Breast epithelium (tissue), 4 donors: ENCODE measurements at regions not wholly inside any gene's neighbourhood (a gene's known extent, or its start where the extent isn't known, plus 50 kb on each side); places are given as distances from the start of the nearest gene placed in this dataset.

Experiments
- DNase-seq, 2 donors: peaks; one replicate each; pipeline ENCODE4 v3.0.0-alpha.2; 2019; ENCODE audit warnings: low spot score in 2 of 2
- H3K27ac ChIP-seq, 2 donors: fragments of 200-600 bp; sonication (generic) in 1 of 2; one replicate each; pipeline ENCODE4 v1.5.1; 2016 to 2019; ENCODE audit warnings: mild to moderate bottlenecking in 1 of 2
- H3K27me3 ChIP-seq, 2 donors: fragments of 200-600 bp; sonication (generic) in 1 of 2; one replicate each; pipeline versions ENCODE4 v1.5.1 to v1.6.0; 2017 to 2019; ENCODE audit warnings: control low read depth in 1 of 2, mild to moderate bottlenecking in 1 of 2
- H3K36me3 ChIP-seq: fragments of 200-600 bp; one replicate; pipeline ENCODE4 v1.5.1; 2019
- H3K4me1 ChIP-seq, 2 donors: fragments of 200-600 bp; sonication (generic); one replicate each; pipeline ENCODE4 v1.5.1; 2016 to 2019; ENCODE audit warnings: control low read depth in 1 of 2
- H3K4me3 ChIP-seq, 3 donors: fragments of 200-600 bp; sonication (generic); 1 replicate in 2 of 3; 2 replicates in 1 of 3; pipeline ENCODE4 v1.5.1; 2016 to 2019; ENCODE audit warnings: mild to moderate bottlenecking in 3 of 3, moderate library complexity in 2 of 3
- H3K9me3 ChIP-seq, 2 donors: fragments of 200-600 bp; sonication (generic) in 1 of 2; one replicate each; pipeline ENCODE4 v1.5.1; 2016 to 2019; ENCODE audit warnings: control low read depth in 1 of 2
- CTCF ChIP-seq, 3 donors: fragments of 450-650 bp; IDR thresholded peaks; one replicate each; pipeline ENCODE4 v1.5.1; 2016 to 2017; ENCODE audit warnings: antibody characterized with exemption in 3 of 3, mild to moderate bottlenecking in 3 of 3, moderate library complexity in 3 of 3
- POLR2A ChIP-seq: fragments of 450-650 bp; IDR thresholded peaks from one replicate; pipeline ENCODE4 v1.6.1; 2016; ENCODE audit warnings: antibody characterized with exemption, mild to moderate bottlenecking, moderate library complexity
- POLR2AphosphoS5 ChIP-seq, 3 donors: sonication (generic); formaldehyde crosslinking; IDR thresholded peaks; one replicate each; pipeline ENCODE4 v1.6.1; 2017; ENCODE audit warnings: antibody characterized with exemption in 3 of 3
- intact Hi-C: fragments of 100-400 bp; cut with DNase I; formaldehyde crosslinking; loops from one replicate; pipeline ENCODE4 v1.15.1; 2023; ENCODE audit warnings: low total_unique reads

DNA sequence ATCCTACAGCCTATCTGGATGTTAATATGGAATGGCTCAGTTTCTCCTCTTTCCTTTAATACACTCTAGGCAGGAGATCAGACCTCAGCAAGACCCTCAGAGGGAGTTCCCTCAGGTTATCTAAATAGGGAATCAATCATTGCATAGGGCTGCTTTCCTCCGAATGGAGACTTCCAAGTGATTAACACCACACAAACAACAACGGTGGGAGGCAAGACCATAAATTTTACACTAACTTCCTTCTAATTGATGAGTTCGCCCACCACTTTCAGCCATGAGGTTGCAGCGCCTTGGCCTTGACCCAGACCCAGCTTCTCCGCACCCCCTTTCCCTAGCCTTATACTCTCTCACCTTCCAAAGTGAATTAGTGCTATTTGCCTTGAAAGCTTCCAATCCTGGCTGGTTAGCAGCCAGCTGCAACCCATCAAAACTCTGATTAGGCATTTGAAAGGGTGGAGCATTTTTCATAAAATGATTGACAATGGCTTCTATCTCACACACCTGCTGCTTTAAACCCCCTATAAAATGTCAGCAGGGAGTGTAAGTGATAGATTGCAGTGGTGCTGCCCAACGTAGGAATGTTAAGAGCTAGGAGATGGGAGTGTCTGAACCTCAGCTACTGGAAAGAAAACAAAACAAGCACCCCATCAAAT, 534.9 kb upstream of the USP24 start:
- Histone ChIP-seq H3K9me3 (no peaks in the 10 kb centered on the region), H3K27me3 (no peaks in the 10 kb centered on the region), H3K4me3 (no peak overlapping the region), H3K36me3 (no peaks in the 10 kb centered on the region), H3K4me1 (no peaks in the 10 kb centered on the region), H3K27ac (no peak overlapping the region)
- no peak for DNase-seq
- intact Hi-C loops = no loop called here
- TF ChIP-seq POLR2AphosphoS5 (IDR thresholded peaks at IDR 0.05) (no peak), CTCF (IDR thresholded peaks at IDR 0.05) (no peak), POLR2A (no peak)

DNA sequence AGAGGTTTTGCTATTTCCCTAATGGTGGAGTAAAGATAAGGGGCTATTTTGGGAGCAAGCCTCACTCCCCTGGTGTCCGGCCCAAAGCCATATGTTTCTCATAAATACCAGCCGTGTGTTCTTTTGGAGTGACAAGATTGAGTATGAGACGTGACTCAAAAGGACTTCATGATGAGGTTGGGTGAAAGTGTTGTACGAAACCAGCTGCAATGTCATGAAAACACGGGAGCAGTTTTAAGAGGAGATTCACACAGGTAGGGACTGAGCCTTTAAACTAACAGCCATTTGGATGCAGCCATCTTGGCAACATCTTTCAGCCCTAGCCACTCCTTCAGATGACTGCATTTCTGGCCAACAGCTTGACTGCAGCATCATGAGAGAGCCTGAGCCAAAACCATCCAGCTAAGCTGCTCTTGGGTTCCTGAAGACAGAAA, 532.3 kb upstream of the USP24 start:
- Histone ChIP-seq H3K27ac (no peak overlapping the region), H3K4me1 (no peaks in the 10 kb centered on the region), H3K36me3 (no peaks in the 10 kb centered on the region), H3K4me3 (no peak overlapping the region), H3K9me3 (no peaks in the 10 kb centered on the region), H3K27me3 (no peaks in the 10 kb centered on the region)
- no peak for DNase-seq
- intact Hi-C loops = no loop called here
- TF ChIP-seq POLR2A (no peak), CTCF (IDR thresholded peaks at IDR 0.05) (no peak), POLR2AphosphoS5 (IDR thresholded peaks at IDR 0.05) (no peak)

DNA sequence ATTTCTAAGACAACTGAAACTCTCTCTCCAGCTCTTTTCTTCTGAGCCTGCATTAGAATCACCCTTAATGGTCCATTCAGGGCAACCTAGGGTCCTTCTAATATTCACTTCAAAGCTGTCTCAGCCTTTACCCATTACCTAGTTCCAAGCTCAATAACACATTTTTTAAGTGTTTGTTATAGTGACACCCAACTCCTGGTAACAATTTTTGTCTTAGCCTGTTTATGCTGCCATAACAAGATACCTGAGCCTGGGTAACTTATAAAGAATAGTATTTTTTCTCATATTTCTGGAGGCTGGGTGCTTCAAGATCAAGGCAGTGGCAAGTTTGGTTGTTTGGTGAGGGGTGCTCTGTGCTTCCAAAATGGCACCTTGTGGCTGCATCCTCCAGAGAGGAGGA, 531.5 kb upstream of the USP24 start:
- Histone ChIP-seq H3K27ac (no peak overlapping the region), H3K9me3 (no peaks in the 10 kb centered on the region), H3K4me3 (no peak overlapping the region), H3K36me3 (no peaks in the 10 kb centered on the region), H3K27me3 (no peaks in the 10 kb centered on the region), H3K4me1 (no peaks in the 10 kb centered on the region)
- TF ChIP-seq POLR2A (no peak), POLR2AphosphoS5 (IDR thresholded peaks at IDR 0.05) (no peak), CTCF (IDR thresholded peaks at IDR 0.05) (no peak)
- DNase-seq = no peak
- intact Hi-C loops = no loop called here

GRCh38 chr1:55741516-55741915, 526.4 kb upstream of the USP24 start:
- Histone ChIP-seq H3K27ac (no peak overlapping the region), H3K27me3 (no peaks in the 10 kb centered on the region), H3K4me3 (no peak overlapping the region), H3K4me1 (no peaks in the 10 kb centered on the region), H3K36me3 (no peaks in the 10 kb centered on the region), H3K9me3 (no peaks in the 10 kb centered on the region)
- no peak for TF ChIP-seq POLR2A
- no peak for DNase-seq
- intact Hi-C loops = no loop called here

DNA sequence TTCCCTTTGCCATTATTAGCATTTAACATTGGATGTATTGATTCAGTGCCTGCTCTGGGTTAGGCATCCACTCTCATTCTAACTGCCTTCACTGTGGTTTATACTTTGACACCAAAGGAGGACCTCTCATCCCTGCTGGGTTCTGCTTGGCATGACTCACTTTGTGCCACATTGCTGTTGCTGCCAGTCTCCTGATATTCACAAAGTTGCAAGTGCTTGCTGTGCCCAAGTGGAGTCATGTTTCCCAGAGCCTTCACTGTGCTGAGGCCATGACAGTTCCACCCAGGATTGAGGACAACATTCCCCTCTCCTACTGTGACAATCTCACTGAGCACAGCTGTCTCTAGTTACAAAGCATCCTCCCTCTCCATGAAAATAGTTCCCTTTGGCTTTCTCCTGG, 519.9 kb upstream of the USP24 start:
- TF ChIP-seq POLR2A (no peak), CTCF (IDR thresholded peaks at IDR 0.05) (no peak), POLR2AphosphoS5 (IDR thresholded peaks at IDR 0.05) (no peak)
- Histone ChIP-seq H3K36me3 (no peaks in the 10 kb centered on the region), H3K4me3 (no peak overlapping the region), H3K27ac (no peak overlapping the region), H3K27me3 (no peaks in the 10 kb centered on the region), H3K4me1 (no peaks in the 10 kb centered on the region), H3K9me3 (no peaks in the 10 kb centered on the region)
- no peak for DNase-seq
- intact Hi-C loops = no loop called here

- intact Hi-C loops = no loop called here
- DNase-seq = no peak
- Histone ChIP-seq H3K4me1 (no peaks in the 10 kb centered on the region), H3K36me3 (no peaks in the 10 kb centered on the region), H3K9me3 (no peaks in the 10 kb centered on the region), H3K27me3 (no peaks in the 10 kb centered on the region), H3K4me3 (no peak overlapping the region), H3K27ac (no peak overlapping the region)
- TF ChIP-seq CTCF (IDR thresholded peaks at IDR 0.05) (no peak), POLR2AphosphoS5 (IDR thresholded peaks at IDR 0.05) (no peak), POLR2A (no peak)
Measured at GRCh38 chr1:55726994-55727393, 511.8 kb upstream of the USP24 start.
